ENCODE measurements at regions not wholly inside any gene's neighbourhood (a gene's known extent, or its start where the extent isn't known, plus 50 kb on each side); places are given as distances from the start of the nearest gene placed in this dataset.

DNA sequence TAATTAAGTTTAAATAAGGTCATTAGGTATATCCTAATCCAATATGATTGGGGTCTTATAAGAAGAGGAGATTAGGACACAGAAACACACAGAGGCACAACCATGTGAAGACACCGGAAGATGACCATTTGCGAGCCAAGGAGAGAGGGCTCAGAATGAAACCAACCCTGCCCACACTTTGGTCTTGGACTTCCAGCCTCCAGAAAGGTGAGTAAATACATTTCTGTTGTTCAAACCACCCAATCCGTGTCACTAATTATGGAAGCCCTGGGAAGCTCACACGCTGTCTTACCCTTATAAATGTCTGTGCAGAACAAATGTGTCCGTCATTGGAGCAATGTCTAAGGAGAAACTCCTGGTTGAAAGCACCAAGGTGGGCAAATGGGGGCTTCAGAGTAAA is 95.0 kb downstream of the IYD start:
- TF ChIP-seq, protein P1, sequence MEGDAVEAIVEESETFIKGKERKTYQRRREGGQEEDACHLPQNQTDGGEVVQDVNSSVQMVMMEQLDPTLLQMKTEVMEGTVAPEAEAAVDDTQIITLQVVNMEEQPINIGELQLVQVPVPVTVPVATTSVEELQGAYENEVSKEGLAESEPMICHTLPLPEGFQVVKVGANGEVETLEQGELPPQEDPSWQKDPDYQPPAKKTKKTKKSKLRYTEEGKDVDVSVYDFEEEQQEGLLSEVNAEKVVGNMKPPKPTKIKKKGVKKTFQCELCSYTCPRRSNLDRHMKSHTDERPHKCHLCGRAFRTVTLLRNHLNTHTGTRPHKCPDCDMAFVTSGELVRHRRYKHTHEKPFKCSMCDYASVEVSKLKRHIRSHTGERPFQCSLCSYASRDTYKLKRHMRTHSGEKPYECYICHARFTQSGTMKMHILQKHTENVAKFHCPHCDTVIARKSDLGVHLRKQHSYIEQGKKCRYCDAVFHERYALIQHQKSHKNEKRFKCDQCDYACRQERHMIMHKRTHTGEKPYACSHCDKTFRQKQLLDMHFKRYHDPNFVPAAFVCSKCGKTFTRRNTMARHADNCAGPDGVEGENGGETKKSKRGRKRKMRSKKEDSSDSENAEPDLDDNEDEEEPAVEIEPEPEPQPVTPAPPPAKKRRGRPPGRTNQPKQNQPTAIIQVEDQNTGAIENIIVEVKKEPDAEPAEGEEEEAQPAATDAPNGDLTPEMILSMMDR (IDR thresholded peaks at IDR 0.05; ENCODE audit: insufficient read depth, low read length, poor library complexity, severe bottlenecking) = no peak
- TF ChIP-seq EZH2phosphoT487 (conservative IDR thresholded peaks at IDR 0.05; ENCODE audit: low read length) = no peak
